PC-9 (cell line): ENCODE measurements at regions not wholly inside any gene's neighbourhood (a gene's known extent, or its start where the extent isn't known, plus 50 kb on each side); places are given as distances from the start of the nearest gene placed in this dataset.
A peak's percentile ranks its signal among the peaks of the same experiment; 100 is the strongest.

Experiments
- BruUV-seq: library from RNA; stranded (reverse); fragments of 400-500 nt; replicated peaks from 2 replicates; lab custom pipeline; 2021; lab: Mats Ljungman, UMichigan
- CTCF ChIA-PET: fragments of 300-600 bp; sonication (Branson Sonifier 250); formaldehyde crosslinking; loops from one replicate; lab custom pipeline; 2022; ENCODE audit warnings: antibody characterized with exemption; lab: Charles Lee
- POLR2A ChIA-PET: fragments of 300-600 bp; sonication (Branson Sonifier 250); formaldehyde crosslinking; loops from one replicate; lab custom pipeline; 2022; ENCODE audit warnings: antibody characterized with exemption; ENCODE audit not compliant: unreplicated experiment; lab: Charles Lee
- DNase-seq, 2 experiments: peaks; one replicate each; pipeline versions ENCODE4 v3.0.0 to v3.0.0-alpha.2; 2015 to 2022; ENCODE audit warnings: mixed read lengths in 1 of 2
- H2AFZ ChIP-seq: fragments of 200-600 bp; sonication (generic); 2 replicates; pipeline ENCODE4 v1.8.1; 2017; ENCODE audit warnings: antibody characterized with exemption
- H3F3A ChIP-seq: fragments of 200-600 bp; sonication (generic); 2 replicates; pipeline ENCODE4 v1.8.1; 2017; ENCODE audit warnings: antibody characterized with exemption, mild to moderate bottlenecking, low read depth; ENCODE audit not compliant: insufficient read depth
- H3K27ac ChIP-seq: fragments of 200-600 bp; sonication (generic); 2 replicates; pipeline ENCODE4 v1.6.1; 2016; ENCODE audit warnings: mixed run types
- H3K27me3 ChIP-seq: fragments of 200-600 bp; sonication (generic); 2 replicates; pipeline ENCODE4 v1.6.1; 2016; ENCODE audit warnings: low read depth, mixed run types; ENCODE audit not compliant: insufficient read depth
- H3K36me3 ChIP-seq: fragments of 200-600 bp; sonication (generic); 2 replicates; pipeline ENCODE4 v1.6.1; 2016; ENCODE audit warnings: low read depth, mixed run types
- H3K4me1 ChIP-seq: fragments of 200-600 bp; sonication (generic); replicated peaks from 2 replicates; pipeline ENCODE4 v1.6.1; 2016; ENCODE audit warnings: mixed run types; ENCODE audit not compliant: insufficient read depth
- H3K4me2 ChIP-seq: fragments of 200-600 bp; sonication (generic); 2 replicates; pipeline ENCODE4 v1.6.1; 2017; ENCODE audit warnings: mixed run types
- H3K4me3 ChIP-seq: fragments of 200-600 bp; sonication (generic); 2 replicates; pipeline ENCODE4 v1.6.1; 2016; ENCODE audit warnings: mixed run types
- H3K79me2 ChIP-seq: fragments of 200-600 bp; sonication (generic); 2 replicates; pipeline ENCODE4 v1.6.1; 2017; ENCODE audit warnings: low read depth, mixed run types
- H3K9me2 ChIP-seq: fragments of 200-600 bp; sonication (generic); 2 replicates; pipeline ENCODE4 v1.8.1; 2017; ENCODE audit warnings: mild to moderate bottlenecking; ENCODE audit not compliant: insufficient read depth
- H3K9me3 ChIP-seq: fragments of 200-600 bp; sonication (generic); 2 replicates; pipeline ENCODE4 v1.8.1; 2016; ENCODE audit warnings: low read depth; ENCODE audit not compliant: insufficient read depth
- H4K20me1 ChIP-seq: fragments of 200-600 bp; sonication (generic); 2 replicates; pipeline ENCODE4 v1.8.1; 2017; ENCODE audit not compliant: insufficient read depth
- CTCF ChIP-seq: fragments of 200-600 bp; sonication (generic); conservative IDR thresholded peaks from 2 replicates; pipeline ENCODE4 v1.6.1; 2017; ENCODE audit warnings: mixed run types, antibody characterized with exemption, mild to moderate bottlenecking, moderate library complexity
- EZH2 ChIP-seq: fragments of 200-600 bp; sonication (generic); IDR thresholded peaks from 2 replicates; pipeline ENCODE4 v1.8.0; 2017; ENCODE audit warnings: antibody characterized with exemption, low read depth
- intact Hi-C: fragments of 100-400 bp; cut with micrococcal nuclease; formaldehyde crosslinking; loops from one replicate; pipeline ENCODE4 v1.10.0; 2022; ENCODE audit not compliant: unreplicated experiment

DNA sequence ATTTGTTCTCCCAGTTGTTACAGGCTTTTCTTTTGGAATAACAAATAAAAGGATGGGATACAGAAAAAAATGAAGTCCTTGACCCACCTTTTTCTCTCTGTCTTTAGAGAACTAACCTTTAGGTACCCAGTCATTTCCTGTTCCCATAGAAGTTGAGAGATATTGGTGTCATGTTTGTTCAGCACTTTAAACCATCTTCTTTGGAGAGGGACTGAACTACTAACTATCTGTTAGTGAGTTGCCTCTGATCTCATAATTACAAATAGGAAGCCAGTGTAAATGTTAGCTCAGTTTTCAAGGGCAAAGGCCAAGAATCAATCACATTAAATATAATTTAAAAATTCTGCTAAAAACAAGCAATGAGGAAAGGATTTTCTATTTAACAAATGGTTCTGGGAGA is 72.9 kb upstream of the DCBLD2 start:
- Histone ChIP-seq H3K27ac (no peak overlapping the region), H3K4me3 (no peak overlapping the region), H3K79me2 (no peaks in the 10 kb centered on the region), H3K27me3 (no peaks in the 10 kb centered on the region), H3K9me2 (no peaks in the 10 kb centered on the region; the same call in 1 of the 2 replicates), H4K20me1 (no peaks in the 10 kb centered on the region), H3K4me1 (peaks cover 56% of the 10 kb centered on the region), H3K36me3 (peaks cover 19% of the 10 kb centered on the region; the same call in 1 of the 2 replicates), H3K4me2 (no peak overlapping the region), H3F3A (peaks cover 46% of the 10 kb centered on the region), H3K9me3 (peaks cover 77% of the 10 kb centered on the region), H2AFZ (no peak overlapping the region)
- DNase-seq = no peak
- intact Hi-C loops = loop anchor here (10.0 kb wide), 1 partner anchor 460 kb away; no protein-coding TSS in a partner anchor
- CTCF ChIA-PET = no interaction called here
- no peak for TF ChIP-seq CTCF
- POLR2A ChIA-PET = no interaction called here
- BruUV-seq = no TSS peak

DNA sequence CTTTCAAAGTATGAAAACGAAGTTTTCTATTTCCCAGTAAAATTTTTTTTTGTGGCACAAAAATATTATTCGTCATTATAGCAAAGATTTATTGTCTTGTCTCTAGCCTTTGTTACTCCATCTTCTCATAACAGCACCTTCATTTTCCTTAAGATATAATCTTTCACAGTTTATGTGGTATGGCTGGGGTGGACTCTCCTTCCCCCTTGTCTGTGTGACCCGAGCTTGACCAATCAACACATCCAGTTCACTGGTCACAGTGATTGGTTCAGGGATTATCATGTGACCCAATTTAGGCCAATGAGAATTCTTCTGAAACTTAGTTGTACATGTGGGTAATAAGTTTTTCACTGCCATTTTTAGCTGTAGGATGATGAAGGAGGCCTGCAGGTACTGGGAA is 71.2 kb upstream of the DCBLD2 start:
- ChIA-PET POLR2A (no interaction called here), CTCF (no interaction called here)
- H3K4me1 ChIP-seq = peaks cover 45% of the 10 kb centered on the region
- H3K27me3 ChIP-seq = no peaks in the 10 kb centered on the region
- intact Hi-C loops = loop anchor here (10.0 kb wide), 1 partner anchor 458 kb away; no protein-coding TSS in a partner anchor
- no peak for DNase-seq
- H3K9me2 ChIP-seq = no peaks in the 10 kb centered on the region; the same call in 1 of the 2 replicates
- H3K4me3 ChIP-seq = 0 out of 2 replicates have a peak overlapping the region, but pooled peaks have one; percentile 2
- H3K9me3 ChIP-seq = peaks cover 70% of the 10 kb centered on the region
- peaks cover 39% of the 10 kb centered on the region for H3F3A ChIP-seq
- peak overlapping the region; percentile 91 for H3K27ac ChIP-seq
- 0 out of 2 replicates have a peak overlapping the region, but pooled peaks have one; percentile 20 for H3K4me2 ChIP-seq
- H3K79me2 ChIP-seq = no peaks in the 10 kb centered on the region
- no peak overlapping the region for H2AFZ ChIP-seq
- no peak for TF ChIP-seq CTCF
- TF ChIP-seq EZH2 = no peak
- TSS peak; percentile 42 for BruUV-seq
- H4K20me1 ChIP-seq = no peaks in the 10 kb centered on the region
- peaks cover 19% of the 10 kb centered on the region; the same call in 1 of the 2 replicates for H3K36me3 ChIP-seq

GRCh38 chr3:98972155-98972554 is 70.7 kb upstream of the DCBLD2 start:
- no peaks in the 10 kb centered on the region for H3K27me3 ChIP-seq
- no peak for DNase-seq
- H3K36me3 ChIP-seq = peaks cover 19% of the 10 kb centered on the region; the same call in 1 of the 2 replicates
- CTCF ChIA-PET = no interaction called here
- H3F3A ChIP-seq = peaks cover 33% of the 10 kb centered on the region
- H3K9me2 ChIP-seq = no peaks in the 10 kb centered on the region; the same call in 1 of the 2 replicates
- peak overlapping the region; percentile 42; the same call in 1 of the 2 replicates for H2AFZ ChIP-seq
- peak overlapping the region; percentile 20 for H3K4me2 ChIP-seq
- intact Hi-C loops = loop anchor here (10.0 kb wide), 1 partner anchor 457 kb away; no protein-coding TSS in a partner anchor
- H4K20me1 ChIP-seq = no peaks in the 10 kb centered on the region
- H3K27ac ChIP-seq = peak overlapping the region; percentile 91
- no peak overlapping the region for H3K4me3 ChIP-seq
- TF ChIP-seq CTCF = no peak
- no peak for TF ChIP-seq EZH2
- POLR2A ChIA-PET = no interaction called here
- no TSS peak for BruUV-seq
- peaks cover 66% of the 10 kb centered on the region for H3K9me3 ChIP-seq
- H3K79me2 ChIP-seq = no peaks in the 10 kb centered on the region
- H3K4me1 ChIP-seq = peaks cover 40% of the 10 kb centered on the region
